ENCODE measurements at regions not wholly inside any gene's neighbourhood (a gene's known extent, or its start where the extent isn't known, plus 50 kb on each side); places are given as distances from the start of the nearest gene placed in this dataset.

DNA sequence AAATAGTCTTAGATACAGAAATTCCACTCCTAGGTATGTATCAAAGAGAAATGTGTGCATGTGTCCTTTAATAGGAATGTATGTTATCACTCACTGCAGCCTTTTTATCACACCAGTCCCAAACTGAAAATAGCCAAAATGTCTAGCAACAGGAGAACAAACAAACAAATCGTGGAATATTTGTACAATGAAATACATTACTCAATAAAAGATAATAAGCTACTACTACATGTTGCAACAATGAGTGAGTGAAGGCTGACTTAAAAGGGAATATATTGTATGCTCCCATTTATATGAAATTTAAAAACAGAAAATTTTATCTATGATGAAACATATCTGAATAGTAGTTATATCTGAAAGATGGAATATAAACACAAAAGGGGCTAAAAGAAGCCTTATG, 212.1 kb upstream of the PLD5 start:
- Mint-ChIP-seq H3K36me3 (ENCODE audit: insufficient read depth, unreplicated experiment) (no peaks in the 10 kb centered on the region), H3K9me3 (ENCODE audit: unreplicated experiment) (peaks cover 8% of the 10 kb centered on the region), H3K4me3 (ENCODE audit: unreplicated experiment) (no peak overlapping the region), H3K4me1 (ENCODE audit: insufficient read depth, unreplicated experiment) (no peaks in the 10 kb centered on the region), H3K27ac (ENCODE audit: low read depth, unreplicated experiment) (no peak overlapping the region), H3K27me3 (ENCODE audit: insufficient read depth, unreplicated experiment) (no peaks in the 10 kb centered on the region)
- intact Hi-C loops (cut with micrococcal nuclease), result no loop called here
- CTCF ChIA-PET, result no interaction called here
- no peak for DNase-seq (ENCODE audit: unreplicated experiment)
- POLR2A ChIA-PET, result no interaction called here
- no TSS peak for BruUV-seq (replicated peaks)
- TF ChIP-seq CTCF (IDR thresholded peaks at IDR 0.05; ENCODE audit: unreplicated experiment), result no peak

- no peak for TF ChIP-seq CTCF (IDR thresholded peaks at IDR 0.05; ENCODE audit: unreplicated experiment)
- intact Hi-C loops (cut with micrococcal nuclease), result no loop called here
- CTCF ChIA-PET, result no interaction called here
- Mint-ChIP-seq H3K4me3 (ENCODE audit: unreplicated experiment) (no peak overlapping the region), H3K4me1 (ENCODE audit: insufficient read depth, unreplicated experiment) (no peaks in the 10 kb centered on the region), H3K36me3 (ENCODE audit: insufficient read depth, unreplicated experiment) (no peaks in the 10 kb centered on the region), H3K9me3 (ENCODE audit: unreplicated experiment) (no peaks in the 10 kb centered on the region), H3K27ac (ENCODE audit: low read depth, unreplicated experiment) (no peak overlapping the region), H3K27me3 (ENCODE audit: insufficient read depth, unreplicated experiment) (no peaks in the 10 kb centered on the region)
- no peak for DNase-seq (ENCODE audit: unreplicated experiment)
- POLR2A ChIA-PET, result no interaction called here
- BruUV-seq (replicated peaks), result no TSS peak
Observed at GRCh38 chr1:242735323-242735722, 210.8 kb upstream of the PLD5 start.

GRCh38 chr1:242731446-242731845, 206.9 kb upstream of the PLD5 start:
- intact Hi-C loops (cut with micrococcal nuclease), result no loop called here
- DNase-seq (ENCODE audit: unreplicated experiment), result no peak
- H3K36me3 Mint-ChIP-seq (ENCODE audit: insufficient read depth, unreplicated experiment), result no peaks in the 10 kb centered on the region
- ChIA-PET POLR2A (no interaction called here), CTCF (interaction anchor here (0.9 kb wide), 1 partner anchor 207 kb away, joined by 3 read pairs; the partner anchor contains the start of gene PLD5)
- H3K27ac Mint-ChIP-seq (ENCODE audit: low read depth, unreplicated experiment), result no peak overlapping the region
- no peaks in the 10 kb centered on the region for H3K4me1 Mint-ChIP-seq (ENCODE audit: insufficient read depth, unreplicated experiment)
- BruUV-seq (replicated peaks), result no TSS peak
- H3K4me3 Mint-ChIP-seq (ENCODE audit: unreplicated experiment), result no peak overlapping the region
- H3K9me3 Mint-ChIP-seq (ENCODE audit: unreplicated experiment), result no peaks in the 10 kb centered on the region
- H3K27me3 Mint-ChIP-seq (ENCODE audit: insufficient read depth, unreplicated experiment), result no peaks in the 10 kb centered on the region
- TF ChIP-seq CTCF (IDR thresholded peaks at IDR 0.05; ENCODE audit: unreplicated experiment), result no peak

GRCh38 chr1:242728696-242729095, 204.2 kb upstream of the PLD5 start:
- DNase-seq (ENCODE audit: unreplicated experiment), result no peak
- Mint-ChIP-seq H3K9me3 (ENCODE audit: unreplicated experiment) (peaks cover 8% of the 10 kb centered on the region), H3K4me1 (ENCODE audit: insufficient read depth, unreplicated experiment) (no peaks in the 10 kb centered on the region), H3K27me3 (ENCODE audit: insufficient read depth, unreplicated experiment) (no peaks in the 10 kb centered on the region), H3K4me3 (ENCODE audit: unreplicated experiment) (no peak overlapping the region), H3K36me3 (ENCODE audit: insufficient read depth, unreplicated experiment) (no peaks in the 10 kb centered on the region), H3K27ac (ENCODE audit: low read depth, unreplicated experiment) (no peak overlapping the region)
- intact Hi-C loops (cut with micrococcal nuclease), result no loop called here
- no peak for TF ChIP-seq CTCF (IDR thresholded peaks at IDR 0.05; ENCODE audit: unreplicated experiment)
- CTCF ChIA-PET, result interaction anchor here (0.9 kb wide), 1 partner anchor 59 kb away, joined by 5 read pairs; no protein-coding TSS in a partner anchor
- no TSS peak for BruUV-seq (replicated peaks)
- POLR2A ChIA-PET, result no interaction called here

All from MCF 10A (cell line).